ENCODE measurements at regions not wholly inside any gene's neighbourhood (a gene's known extent, or its start where the extent isn't known, plus 50 kb on each side); places are given as distances from the start of the nearest gene placed in this dataset.
"Not testable (repeated sequence)": the region's sequence is repeated elsewhere in the genome, so short reads cannot be mapped to it uniquely, and the experiment has no call there.

DNA sequence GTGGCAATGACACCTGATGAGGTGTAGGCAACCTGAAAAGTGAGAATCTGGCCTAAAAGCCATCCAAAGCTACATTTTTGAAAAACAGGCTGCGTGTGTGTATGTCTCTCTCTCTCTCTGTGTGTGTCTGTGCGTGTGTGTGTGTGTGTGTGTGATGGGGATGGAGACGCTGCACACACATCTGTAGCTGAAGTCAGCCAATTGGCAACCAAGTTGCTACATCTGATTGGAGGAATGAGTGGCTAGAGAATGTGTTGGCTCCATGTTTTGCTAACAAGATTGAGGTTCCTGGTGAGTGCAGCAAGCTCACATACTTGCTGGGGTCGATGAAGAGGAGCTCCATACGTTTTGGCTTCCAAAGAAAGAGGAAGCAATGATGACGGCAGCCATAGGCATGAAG lies 311.4 kb upstream of the NCAM1 start:
- no peak for DNase-seq (ENCODE audit: low read depth in 2 of 2)

DNA sequence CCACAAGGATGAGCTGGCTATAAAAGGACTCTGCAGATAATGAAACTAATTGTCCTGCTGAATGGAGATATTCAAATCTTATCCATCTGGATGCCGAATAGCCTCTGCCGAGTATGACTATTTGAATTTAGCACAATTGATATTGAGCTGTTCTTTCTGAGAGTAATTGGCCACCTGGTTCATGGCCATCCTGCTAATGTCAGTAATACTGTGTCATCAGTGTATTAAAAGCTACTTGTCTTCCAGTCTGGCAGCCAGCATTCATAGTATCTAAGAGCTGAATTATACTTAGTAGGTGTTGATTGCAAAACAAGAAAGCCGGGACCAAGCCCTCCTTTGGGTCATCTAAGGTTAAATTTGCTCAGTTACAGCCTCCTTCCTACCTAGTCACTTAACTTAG lies 310.7 kb upstream of the NCAM1 start:
- DNase-seq (ENCODE audit: low read depth in 2 of 2): no peak

DNA sequence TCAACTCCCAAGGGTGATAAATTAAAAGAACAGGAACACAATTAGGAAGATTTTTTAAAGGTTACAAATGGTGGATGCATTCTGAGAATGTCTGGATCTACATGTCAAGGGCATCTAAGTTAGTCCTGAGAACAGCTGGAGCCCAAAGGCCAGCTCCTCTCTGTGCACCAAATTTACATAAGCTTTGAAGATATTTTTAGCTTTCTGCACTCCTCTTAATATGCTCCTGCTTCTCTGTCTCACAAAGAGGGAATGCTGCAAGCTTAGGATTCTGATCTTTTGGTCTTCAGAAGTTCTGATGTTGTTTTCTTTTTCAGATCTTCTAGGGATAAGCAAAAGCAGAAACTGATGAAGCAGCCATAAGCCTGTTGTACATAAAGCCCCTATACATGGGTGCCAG lies 309.8 kb upstream of the NCAM1 start:
- DNase-seq (ENCODE audit: low read depth in 2 of 2): no peak

DNA sequence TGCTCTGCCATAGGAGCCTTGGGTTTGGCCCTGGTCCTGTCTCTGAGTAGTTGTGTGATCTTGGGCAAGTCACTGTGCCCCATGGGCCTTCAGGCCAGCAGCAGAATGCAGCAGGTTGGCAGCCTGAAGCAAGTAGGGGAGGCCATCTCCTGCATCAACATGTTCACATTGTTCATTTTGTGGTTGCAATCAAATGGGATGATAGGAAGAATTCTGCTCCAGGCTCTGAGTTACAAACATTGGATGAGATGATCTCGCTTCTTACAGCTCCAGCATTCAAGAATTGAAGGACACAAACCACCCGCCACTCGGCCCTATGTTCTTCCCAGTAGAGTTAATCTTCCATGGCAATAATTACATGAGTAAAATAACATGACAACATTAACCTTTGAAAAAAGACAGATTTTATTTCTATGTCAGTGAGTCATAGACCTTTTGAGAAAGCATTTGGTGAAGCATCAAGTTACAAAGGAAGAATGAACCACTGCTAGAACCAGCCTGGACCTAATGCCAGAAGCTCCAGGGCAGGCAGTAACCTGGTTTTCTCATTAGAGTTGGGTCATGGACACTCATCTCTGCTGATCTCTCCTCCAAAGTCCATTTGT lies 308.3 kb upstream of the NCAM1 start:
- no peak for DNase-seq (ENCODE audit: low read depth in 2 of 2)

DNA sequence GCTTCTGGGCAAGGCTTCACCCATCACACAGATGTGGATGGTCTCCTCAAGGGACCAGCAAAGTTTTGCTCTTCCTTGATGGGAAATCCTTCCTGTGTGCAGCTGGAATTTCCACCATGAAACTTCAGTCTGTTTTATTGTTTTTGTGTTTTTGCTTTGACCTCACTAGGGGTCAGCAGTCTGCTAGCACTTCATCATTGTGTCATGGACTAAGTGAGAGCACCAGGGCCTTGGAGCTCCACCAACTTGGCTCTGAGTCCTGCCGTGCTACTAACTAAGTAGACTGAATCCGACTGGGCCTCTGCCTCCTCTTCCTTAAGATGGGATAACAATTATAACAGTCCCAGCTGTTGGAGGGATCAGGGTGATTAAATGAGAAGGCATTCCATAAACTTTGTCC lies 305.8 kb upstream of the NCAM1 start:
- DNase-seq (ENCODE audit: low read depth in 2 of 2): no peak

DNA sequence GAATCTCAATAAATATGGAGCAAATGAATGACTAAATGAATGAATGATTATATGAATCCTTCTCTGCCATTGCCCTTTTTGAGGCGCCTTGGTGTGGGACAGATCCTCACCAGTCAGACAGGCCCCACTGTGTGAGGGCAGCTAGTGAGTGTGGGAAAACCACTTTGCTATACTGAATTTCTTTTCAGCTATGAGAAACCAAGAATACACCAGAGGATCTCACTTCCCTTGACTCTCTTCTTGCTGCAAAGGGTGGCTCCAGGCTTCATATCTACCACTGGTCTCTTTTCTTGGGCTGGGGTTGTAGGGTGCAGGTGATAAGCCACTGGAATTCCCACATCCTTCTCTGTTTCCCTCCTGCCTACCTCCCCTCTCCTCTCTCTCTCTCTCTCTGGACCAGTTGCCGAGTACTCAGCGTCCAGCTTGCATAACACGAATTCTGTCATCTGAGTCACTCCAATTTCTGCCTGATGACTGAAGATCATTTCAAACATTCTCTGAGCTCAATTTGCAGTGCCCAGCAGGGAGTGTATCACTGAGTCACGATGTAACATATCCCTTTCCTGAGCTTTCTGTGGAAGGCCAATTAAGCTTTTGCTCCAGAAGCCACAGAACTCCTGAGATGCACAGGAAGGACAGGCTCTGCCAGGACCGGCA lies 304.3 kb upstream of the NCAM1 start:
- no peak for DNase-seq (ENCODE audit: low read depth in 2 of 2)

DNA sequence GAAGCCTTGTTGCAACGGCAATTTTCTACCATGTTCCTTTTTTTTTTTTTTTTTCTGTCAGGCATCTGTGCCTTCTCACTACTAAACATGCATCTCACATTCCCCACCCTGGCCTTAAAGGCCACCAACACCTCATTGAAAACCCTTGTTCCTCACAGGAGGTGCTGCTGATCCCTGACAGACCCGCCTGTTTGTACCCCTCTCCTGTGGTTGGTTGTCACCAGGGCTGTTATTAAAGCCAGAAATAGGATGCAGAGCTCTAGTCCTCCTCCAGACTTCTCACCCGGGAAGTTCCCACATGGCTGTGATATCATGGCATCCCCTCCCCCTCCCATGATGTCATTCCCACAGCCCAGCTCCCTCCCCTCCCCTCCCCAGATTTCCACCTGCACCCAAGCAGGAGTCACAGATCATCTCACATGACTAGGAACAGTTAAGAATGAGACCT lies 302.8 kb upstream of the NCAM1 start:
- no peak for DNase-seq (ENCODE audit: low read depth in 2 of 2)

DNA sequence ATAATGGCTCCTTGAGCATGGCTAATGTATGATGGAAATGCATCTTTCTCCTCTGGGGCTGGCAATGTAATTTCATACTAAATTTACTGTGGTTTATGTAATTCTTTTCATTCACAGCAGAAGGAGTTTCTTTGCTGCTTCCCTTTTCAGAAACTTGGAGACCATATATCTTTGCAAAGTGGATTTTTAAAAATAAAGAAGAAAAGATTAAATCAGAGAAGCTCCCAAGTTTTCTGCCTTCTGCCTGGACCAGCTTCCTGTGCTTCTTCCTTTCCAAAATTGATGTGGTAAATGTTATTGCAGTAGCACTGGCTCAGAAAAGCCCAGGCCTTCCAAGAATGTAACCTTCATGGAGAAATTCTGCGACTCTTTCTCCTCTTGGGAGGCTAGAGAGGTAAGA lies 300.1 kb upstream of the NCAM1 start:
- DNase-seq (ENCODE audit: low read depth in 2 of 2): no peak

DNA sequence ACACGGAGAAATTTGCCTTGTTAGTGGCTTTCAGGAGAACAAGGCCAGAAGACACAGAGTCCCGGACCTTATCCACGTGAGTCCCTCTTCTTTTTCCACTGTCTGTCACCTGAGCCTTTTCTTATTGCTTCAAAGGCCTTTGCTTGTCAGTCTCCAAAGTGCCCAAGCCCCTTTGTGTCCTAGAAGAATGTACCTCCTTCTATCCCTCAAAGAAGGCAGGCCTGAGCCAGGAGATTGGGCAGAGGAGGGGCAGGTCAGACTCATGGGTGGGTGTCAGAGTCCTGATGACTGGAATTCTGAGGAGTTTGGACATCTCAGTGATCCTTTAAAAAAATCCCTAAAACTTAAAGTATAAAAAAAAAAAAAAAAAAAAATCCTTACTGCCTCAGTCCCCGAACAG lies 299.6 kb upstream of the NCAM1 start:
- DNase-seq (ENCODE audit: low read depth in 2 of 2): no peak

DNA sequence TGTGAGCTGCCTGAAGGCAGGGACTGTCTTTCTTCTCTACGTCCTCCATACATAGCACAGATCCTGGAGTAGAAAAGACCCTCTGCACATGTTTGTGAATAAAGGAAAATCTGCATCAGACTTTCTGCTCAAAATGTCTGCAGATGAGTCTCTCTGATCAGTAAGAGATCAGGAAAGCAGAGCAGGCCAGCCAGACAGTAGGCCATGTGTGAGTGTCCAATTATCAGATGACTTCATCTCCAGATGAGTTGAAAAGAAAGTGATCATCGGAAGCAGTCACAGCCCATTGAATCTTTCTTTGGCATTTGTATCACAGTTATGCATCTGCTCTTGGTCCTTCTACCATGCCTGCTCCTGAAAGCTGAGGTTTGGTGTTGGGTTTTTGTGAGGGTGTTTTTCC lies 298.7 kb upstream of the NCAM1 start:
- DNase-seq (ENCODE audit: low read depth in 2 of 2): no peak

DNA sequence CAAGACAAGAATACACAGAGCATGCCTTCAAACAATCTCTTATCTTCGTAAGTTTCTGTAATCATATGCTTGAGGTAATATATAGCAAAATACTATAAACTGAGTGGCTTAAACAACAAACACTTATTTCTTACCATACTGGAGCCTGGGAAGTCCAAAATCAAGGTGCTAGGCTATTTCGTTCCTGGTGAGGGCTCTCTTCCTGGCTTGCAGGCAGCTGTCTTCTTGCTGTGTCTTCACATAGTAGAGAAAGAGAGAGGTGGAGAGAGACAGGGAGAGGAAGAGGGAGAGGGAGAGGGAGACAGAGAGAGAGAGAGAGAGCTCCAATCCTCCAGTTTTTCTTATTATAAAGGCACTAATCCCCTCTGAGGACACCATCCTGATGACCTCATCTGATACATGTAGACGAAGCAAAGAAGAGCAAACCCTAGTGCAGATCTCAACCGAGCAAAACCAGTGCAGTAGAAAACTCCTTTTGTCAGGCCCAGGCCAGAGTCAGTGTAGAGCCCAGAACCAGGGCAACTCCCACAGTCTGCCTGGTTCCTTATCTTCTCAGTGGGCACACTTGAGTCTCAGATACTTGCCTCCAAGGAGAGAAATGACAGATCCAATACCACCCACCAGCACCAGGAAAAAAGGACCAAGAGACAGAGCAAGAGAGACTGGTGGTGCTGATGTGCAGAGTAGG lies 297.1 kb upstream of the NCAM1 start:
- DNase-seq (ENCODE audit: low read depth in 2 of 2): no peak

DNA sequence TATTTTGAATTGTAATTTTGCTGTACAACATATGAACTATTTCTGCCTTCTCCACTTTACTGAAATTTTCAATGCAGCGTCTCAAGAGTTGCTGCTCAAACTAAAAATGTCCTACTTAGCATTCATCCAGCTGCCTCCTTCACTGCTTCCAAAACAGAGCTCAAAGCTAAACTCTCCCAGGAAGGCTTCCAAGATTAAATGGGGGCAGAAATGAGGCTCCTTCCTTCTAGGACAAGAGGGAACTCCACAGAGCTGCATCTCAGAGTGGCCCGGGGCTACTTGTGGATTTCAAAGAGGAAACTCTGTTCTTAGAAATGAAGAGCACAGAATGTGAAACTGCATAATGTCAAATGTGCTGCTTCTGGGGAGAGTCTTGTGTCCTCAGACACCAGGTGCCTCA lies 295.9 kb upstream of the NCAM1 start:
- DNase-seq (ENCODE audit: low read depth in 2 of 2): no peak

DNA sequence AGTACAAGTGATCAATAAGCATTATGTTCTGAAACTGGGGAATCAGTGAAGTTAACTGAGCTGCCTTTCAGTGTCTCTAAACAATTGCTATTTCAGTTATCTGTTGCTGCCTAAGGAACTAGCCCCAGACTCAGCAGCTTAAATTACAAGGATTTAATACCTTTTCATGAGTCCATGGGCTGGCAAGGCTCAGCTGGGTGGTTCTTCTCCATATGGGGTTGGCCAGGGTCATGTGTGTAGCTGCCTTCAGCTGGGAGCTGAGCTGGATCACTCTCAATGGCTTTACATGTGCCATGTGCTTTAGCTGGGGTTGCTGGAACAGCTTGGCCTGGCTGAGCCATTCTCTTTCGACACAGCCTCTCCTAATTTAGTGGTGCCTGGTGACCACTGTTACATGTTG lies 295.0 kb upstream of the NCAM1 start:
- no peak for DNase-seq (ENCODE audit: low read depth in 2 of 2)

DNA sequence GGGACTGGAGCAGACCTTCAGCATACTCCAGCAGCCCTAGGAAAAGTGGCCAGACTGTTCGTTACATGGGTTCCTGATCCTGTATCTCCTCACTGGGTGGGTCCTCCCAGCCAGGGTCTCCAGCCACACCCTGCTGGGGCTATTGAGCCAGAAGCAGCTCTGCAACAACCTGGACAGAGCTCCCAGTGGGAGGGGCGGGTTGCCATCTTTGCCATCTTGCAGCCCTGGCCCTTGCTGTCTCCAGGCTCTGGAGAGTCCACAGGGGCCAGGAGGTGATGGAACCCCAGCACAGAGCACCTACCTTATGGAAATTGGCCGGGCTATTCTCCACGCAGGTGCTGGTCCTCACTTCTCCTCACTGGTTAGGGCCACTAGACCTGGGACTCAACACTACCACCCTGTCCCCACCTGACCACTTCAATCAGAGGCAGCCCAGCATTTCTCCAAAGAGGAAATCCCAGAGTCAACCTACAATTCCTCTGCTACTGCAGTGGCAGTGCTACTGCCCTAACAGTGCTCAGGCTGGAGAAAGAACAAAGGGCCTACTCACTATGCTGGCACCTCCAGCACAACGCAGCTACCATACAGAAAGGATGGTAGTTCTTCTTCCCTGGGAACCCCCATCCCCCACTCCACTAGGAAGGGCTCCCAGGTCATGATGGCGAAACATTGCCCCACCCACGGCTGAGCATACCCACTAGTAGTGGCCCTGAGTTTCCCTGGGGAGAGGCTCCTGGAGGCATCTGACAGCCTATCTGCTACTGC lies 290.2 kb upstream of the NCAM1 start:
- no peak for DNase-seq (ENCODE audit: low read depth in 2 of 2)

DNA sequence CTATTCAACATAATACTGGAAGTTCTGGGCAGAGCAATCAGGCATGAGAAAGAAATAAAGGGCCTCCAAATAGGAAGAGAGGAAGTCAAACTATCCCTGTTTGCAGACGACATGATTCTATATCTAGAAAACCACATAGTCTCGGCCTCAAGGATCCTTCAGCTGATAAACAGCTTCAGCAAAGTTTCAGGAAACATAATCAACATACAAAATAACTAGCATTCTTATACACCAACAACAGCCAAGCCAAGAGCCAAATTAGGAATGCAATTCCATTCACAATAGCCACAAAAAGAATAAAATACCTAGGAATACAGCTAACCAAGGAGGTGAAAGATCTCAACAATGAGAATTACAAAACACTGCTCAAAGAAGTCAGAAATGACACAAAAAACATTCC lies 287.8 kb upstream of the NCAM1 start:
- not testable (repeated sequence) for DNase-seq (ENCODE audit: low read depth in 2 of 2)

DNA sequence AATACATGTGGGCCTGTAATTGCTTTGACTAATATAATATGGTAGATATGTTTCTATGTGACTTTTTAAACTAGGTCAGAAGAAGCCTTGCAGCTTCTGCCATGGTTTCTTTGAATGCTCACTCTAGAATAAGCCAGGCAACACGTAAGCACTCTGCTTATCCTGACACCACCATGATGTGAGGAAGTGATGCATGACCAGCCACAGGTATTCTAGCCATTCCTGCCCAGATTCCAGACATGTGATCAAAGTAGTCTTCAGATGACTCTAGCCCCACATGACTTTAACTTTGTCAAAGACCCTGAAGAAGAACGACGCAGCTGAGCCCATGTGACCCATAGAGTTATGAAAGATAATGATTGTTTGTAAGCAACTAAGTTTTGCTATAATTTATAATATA lies 276.1 kb upstream of the NCAM1 start:
- no peak for DNase-seq (ENCODE audit: low read depth in 2 of 2)

DNA sequence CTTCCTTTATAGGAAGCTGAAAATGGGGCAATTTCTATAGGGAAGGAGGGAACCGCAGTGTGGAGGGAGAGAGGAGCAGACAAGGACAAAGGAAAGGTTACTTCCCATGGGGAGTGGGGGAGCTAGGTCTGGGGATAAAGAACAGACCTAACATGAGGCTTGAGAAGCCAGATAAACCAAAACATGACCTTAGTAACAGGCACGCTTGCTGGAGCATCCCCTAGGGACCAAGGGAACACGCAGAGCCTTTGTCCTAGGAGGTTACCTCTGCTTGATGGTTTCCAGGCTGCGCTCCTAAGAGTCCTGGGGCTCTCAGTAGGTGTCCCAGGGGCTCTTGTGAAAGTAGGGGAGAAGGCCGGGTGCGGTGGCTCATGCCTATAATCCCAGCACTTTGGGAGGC lies 271.4 kb upstream of the NCAM1 start:
- no peak for DNase-seq (ENCODE audit: low read depth in 2 of 2)

DNA sequence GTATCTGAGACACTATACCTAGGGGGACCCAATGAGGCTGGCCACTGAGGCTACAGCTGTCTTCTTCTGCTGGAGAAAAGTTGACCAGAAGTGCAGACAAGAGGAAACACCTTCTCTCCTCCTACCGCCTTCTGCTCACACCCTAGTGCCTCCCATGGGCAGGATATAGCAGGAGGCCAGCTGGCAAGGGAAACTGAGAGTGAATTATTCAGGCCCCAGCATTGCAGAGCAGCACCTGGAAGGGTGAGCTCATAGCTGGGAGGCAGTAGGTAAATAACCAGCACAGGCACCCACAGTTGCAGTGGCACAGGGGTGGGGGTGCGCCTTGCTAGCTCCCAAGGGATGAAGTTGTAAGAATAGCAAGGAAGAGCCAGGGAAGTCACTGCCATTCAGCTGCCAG lies 267.4 kb upstream of the NCAM1 start:
- no peak for DNase-seq (ENCODE audit: low read depth in 2 of 2)

DNA sequence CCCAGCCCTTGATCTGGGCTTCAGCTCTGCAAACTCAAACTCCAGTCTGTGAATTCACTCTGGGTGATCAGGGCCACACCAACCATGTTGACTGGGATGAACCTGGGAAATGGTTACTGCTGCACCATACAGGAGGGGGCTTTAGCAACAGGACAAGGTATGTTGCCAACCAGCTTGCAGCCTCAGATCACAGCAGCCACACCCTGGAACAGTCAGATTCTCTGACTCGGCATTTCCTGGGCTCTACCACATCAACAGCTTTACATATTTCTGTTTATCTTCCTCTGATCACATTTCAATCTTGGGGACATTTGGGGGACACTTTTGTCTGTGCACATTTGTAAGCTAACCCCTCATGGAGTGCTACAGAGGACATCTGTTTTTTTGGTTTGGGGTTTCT lies 267.0 kb upstream of the NCAM1 start:
- DNase-seq (ENCODE audit: low read depth in 2 of 2): no peak

DNA sequence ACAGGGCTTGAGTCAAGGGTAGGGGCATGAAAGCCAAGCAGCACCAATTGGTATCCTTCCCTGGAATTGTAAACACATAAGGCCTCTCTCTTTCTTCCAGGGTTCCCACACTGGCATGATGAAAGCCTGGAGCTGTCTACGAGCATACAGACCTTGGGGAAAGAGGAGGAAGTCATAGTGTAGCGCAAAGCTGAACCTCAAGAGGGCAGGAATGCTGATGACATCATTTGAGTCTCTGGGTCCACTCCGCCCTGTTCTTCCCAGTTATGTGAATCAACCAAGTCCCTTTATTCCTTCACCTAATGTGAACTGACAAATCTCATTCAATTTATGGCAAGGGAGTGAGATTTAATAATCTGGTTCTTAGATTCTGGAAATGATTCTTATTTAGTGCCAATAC lies 266.4 kb upstream of the NCAM1 start:
- no peak for DNase-seq (ENCODE audit: low read depth in 2 of 2)

DNA sequence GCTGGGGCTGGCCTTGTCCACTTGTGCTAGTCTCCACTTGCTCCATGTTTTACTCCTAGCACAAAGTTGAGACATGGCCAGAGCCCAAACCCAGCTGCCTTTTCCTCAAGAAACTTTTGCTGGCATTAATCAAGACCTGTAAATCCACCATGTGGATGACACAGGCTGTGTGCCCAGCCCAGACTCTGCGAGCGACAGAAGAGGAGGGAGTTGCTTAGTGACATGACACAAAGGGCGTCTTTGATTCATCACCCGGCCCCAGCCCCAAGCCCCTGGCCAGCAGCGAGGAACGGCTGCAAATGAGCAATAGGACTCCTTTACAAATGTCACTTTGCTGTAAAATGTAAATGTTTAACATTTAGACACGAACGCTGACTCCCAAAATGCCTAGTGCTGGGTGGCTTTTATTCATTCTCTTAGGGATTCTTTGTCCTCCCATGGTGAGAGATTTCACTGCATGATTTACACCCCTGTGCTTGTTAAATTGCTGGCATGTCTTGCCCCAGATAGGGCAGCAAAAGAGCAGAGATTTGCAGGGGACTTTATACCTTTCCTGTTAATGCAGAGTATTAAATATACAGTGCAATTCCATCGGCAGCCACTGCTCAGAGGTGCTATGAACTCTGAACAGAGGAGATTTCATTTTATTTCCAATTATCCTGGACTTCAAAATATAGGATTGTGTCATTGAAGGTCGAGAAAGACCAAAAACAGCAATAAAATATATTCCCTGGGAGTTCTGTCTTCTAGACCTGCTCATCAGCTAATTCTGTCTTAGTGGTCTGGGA lies 263.6 kb upstream of the NCAM1 start:
- DNase-seq (ENCODE audit: low read depth in 2 of 2): no peak

DNA sequence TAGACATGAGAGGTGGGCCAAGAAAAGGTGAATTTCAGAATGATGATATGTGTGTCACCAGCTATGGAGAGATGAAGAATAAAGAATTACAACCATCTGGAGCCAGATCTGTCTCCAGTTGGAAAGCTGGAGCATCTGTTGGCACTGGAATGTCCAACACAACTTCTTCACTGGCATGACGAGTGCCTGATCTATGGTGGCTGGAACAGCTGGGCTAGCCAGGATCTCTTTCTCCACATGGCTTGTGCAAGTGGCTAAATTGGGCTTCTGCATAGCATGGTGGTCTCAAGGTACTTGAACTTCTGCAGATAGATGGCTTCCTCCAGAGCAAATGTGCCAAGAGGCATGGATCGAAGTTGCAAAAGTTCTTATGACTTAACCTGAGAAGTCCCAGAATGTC lies 256.1 kb upstream of the NCAM1 start:
- DNase-seq (ENCODE audit: low read depth in 2 of 2): no peak
